ENCODE measurements at regions not wholly inside any gene's neighbourhood (a gene's known extent, or its start where the extent isn't known, plus 50 kb on each side); places are given as distances from the start of the nearest gene placed in this dataset.

- TF ChIP-seq TAF1 (IDR thresholded peaks at IDR 0.05; ENCODE audit: low read depth, low read length) (no peak), POLR2AphosphoS5 (IDR thresholded peaks at IDR 0.05; ENCODE audit: low read depth, low read length) (no peak), POLR2A (IDR thresholded peaks at IDR 0.05; ENCODE audit: low read depth, low read length) (no peak), POU2F2 (IDR thresholded peaks at IDR 0.05; ENCODE audit: low read depth, low read length) (no peak), PAX5 (IDR thresholded peaks at IDR 0.05; ENCODE audit: insufficient read depth, low read length, severe bottlenecking) (no peak), SPI1 (IDR thresholded peaks at IDR 0.05; ENCODE audit: low read depth, low read length) (no peak)
Measured at GRCh38 chr12:131204416-131205274, 250.9 kb downstream of the ADGRD1 start.

Measured in GM12891 (cell line).